ENCODE measurements at regions not wholly inside any gene's neighbourhood (a gene's known extent, or its start where the extent isn't known, plus 50 kb on each side); places are given as distances from the start of the nearest gene placed in this dataset.
"Not testable (repeated sequence)": the region's sequence is repeated elsewhere in the genome, so short reads cannot be mapped to it uniquely, and the experiment has no call there.

- DNase-seq: not testable (repeated sequence)
These were observed 84.5 kb upstream of the SIRPG start for GRCh38 chr20:1742049-1742434.

GRCh38 chr20:1741309-1742048 lies 83.9 kb upstream of the SIRPG start:
- no peak for DNase-seq

DNA sequence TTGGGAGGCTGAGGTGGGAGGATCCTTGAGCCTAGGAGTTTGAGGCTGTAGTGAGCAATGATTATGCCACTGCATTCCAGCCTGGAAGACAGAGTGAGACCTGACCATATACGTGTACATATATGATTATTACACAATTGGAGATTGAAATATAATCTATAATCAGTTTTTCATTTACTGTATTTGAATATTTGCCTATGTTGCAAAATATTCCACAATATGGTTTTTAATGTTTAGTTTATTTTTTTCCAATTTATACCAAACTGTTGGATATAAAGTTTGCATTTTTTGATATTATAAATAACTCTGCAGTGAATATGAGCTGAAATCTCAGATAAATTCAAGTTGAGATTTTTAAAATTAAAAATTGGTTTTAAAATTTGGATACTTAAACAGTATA lies 79.6 kb upstream of the SIRPG start:
- no peak for DNase-seq

- DNase-seq: no peak
These were observed 78.0 kb upstream of the SIRPG start for GRCh38 chr20:1735417-1736089.

DNA sequence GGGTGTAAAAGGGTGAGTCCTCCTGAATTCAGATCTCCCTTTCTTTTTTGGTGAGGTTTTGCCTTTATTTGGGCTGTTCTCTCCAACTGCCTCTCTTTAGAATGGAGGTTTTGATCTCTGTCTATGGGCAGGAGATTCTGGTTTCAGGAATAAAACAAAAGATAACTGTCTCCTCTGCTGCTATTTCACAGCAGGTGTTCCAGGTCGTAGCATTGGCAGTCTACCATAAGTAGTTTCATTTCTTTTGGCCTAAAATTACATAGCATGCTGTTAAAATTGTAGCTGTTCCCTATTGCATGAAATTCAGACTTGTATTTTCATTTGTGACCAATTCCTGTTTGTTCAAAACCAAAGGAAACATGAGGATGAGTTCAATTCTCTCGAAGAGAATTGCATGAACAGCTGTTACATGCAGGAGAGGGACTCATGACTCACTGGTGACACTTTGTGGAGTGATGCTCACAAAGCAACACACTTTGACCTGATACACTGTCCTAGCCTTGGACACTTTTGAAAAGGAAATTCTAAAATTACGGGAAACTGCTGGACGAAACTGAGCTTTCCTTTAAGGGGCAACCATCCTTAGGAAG lies 76.8 kb upstream of the SIRPG start:
- DNase-seq: peak; percentile 30

GRCh38 chr20:1731828-1732375 lies 74.3 kb upstream of the SIRPG start:
- DNase-seq: peak; percentile 42

- DNase-seq: peak; percentile 41
These were observed 73.6 kb upstream of the SIRPG start for GRCh38 chr20:1730981-1731711.

DNA sequence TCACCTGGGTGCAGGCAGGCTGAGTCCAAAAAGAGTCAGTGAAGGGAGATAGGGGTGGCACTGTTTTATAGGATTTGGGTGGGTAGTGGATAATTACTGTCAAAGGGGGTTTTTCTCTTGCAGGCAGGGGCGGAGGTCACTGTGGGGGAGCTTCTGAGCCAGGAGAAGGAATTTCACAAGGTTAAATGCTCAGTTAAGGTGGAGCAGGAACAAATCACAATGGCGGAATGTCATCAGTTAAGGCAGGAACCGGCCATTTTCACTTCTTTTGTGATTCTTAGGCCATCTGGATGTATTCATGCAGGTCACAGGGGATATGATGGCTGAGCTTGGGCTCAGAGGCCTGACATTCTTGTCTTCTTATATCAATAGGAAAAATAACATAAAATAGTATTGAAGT lies 69.7 kb upstream of the SIRPG start:
- not testable (repeated sequence) for DNase-seq

- no peak for DNase-seq
These were observed 67.3 kb upstream of the SIRPG start for GRCh38 chr20:1724901-1725300.

GRCh38 chr20:1722513-1723050 lies 65.0 kb upstream of the SIRPG start:
- DNase-seq: no peak

GRCh38 chr20:1721687-1722512 lies 64.3 kb upstream of the SIRPG start:
- DNase-seq: no peak

DNA sequence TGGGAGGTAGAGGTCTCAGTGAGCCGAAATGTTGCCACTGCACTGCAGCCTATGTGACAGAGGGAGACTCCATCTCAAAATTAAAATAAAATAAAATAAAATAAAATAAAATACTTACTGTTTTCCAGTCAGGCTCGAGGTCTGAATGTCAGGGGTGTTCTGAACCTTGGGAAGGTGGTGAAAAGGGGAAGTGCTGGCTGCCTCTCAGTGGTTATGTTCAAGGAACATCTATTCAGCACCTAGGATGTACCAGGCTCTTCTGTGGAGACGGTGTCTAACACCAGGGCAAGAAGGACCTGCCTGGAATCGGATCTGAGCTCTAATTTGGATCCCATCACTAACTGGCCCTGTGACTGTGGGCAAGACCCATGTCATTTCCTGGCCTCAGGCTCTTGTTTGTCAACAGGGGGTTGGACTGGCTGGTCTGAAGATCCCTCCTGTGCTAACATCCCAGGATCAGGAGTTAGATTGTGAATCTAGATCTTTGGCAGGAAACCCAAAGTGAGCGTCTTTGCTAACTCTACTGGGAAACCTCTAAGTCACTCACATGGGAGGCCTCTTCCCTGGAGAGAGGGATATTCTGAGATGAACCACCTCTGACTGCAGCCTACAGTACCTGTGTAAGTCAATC lies 63.4 kb upstream of the SIRPG start:
- DNase-seq: no peak

GRCh38 chr20:1720226-1720625 lies 62.6 kb upstream of the SIRPG start:
- no peak for DNase-seq

GRCh38 chr20:1718604-1719384 lies 61.2 kb upstream of the SIRPG start:
- no peak for DNase-seq

- no peak for DNase-seq
These were observed 55.4 kb upstream of the SIRPG start for GRCh38 chr20:1712634-1713624.

DNA sequence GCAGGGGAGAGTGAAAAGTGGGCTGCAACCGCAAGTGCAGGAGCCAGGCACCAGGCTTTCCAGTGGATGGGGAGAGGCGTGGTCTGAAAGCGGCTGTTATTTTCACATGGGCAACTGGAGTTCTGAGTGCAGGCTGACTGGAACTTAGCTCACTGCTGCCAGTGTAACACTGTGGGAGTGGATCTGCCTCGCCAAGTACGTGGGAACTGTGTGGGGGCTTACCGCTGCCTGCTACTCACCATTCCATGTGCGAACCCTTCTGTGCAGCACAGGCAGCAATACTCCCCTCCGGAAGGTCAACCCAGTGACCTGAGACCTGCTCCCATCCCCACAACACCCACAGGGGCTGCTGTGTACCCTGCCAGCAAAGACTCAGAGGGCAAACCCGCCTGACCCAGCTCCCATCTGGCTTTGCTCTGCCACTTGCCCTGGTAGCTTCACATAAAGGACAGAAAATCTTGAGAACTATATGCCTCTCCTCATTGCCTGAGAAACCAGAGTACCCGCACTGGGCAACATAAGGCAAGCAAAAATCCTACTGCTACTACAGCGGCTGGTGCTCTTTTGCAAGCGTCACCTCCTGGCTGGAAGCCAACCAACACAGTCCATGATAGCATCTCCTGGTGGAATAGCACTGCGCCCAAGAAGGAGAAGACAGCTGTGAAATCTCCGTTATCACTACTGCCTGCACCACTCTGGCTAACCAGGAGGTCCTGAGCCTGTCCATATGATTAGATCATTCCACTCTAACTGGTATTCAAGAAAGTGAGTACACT lies 54.4 kb upstream of the SIRPG start:
- DNase-seq: no peak

DNA sequence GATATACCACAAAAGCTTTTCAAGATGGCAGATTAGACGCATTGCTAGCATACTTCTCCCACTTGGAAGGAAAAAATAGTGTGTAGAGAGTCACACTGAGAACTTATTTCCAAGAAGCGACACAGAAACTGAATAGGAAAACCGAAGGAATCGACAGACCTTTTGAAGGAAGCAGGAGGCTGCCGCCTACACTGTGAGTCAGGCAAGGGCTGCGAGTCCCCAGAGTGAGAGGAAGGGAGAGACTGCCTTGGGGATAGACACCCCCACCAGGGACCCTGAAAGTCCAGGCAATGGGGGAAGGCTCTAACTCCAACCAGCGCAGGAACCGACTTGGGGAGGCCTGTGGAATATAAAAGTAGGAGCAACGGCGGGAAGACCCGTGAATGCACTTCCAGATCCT lies 53.7 kb upstream of the SIRPG start:
- DNase-seq: no peak

DNA sequence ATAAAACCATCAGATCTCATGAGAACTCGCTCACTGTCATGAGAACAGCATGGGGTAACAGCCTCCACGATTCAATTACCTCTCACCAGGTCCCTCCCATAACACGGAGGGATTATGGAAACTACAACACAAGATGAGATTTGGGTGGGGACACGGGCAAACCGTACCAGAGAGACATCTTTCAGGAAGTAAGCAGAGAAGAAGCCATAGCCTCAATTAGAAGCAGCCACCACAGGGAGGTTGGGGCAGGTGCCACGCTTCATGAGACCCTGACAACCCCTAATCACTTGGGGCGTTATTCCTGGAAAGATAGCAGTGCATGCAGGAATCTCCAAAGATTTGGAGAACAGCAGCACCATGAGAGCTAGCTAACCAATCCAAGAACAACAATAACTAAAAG lies 52.9 kb upstream of the SIRPG start:
- no peak for DNase-seq
